Upper lobe of right lung (tissue), 1 donor: ENCODE measurements at regions not wholly inside any gene's neighbourhood (a gene's known extent, or its start where the extent isn't known, plus 50 kb on each side); places are given as distances from the start of the nearest gene placed in this dataset.
A peak's percentile ranks its signal among the peaks of the same experiment; 100 is the strongest.

Experiments
- ATAC-seq: fragments of 200-7000 bp; cut with Tn5 transposase; one replicate; pipeline ENCODE4 v1.9.1; 2020; ENCODE audit warnings: mild to moderate bottlenecking, moderate library complexity
- DNase-seq: peaks from one replicate; pipeline ENCODE4 v3.0.0-alpha.2; 2020
- H3K27ac ChIP-seq: fragments of 200-600 bp; one replicate; pipeline ENCODE4 v1.8.0; 2022
- H3K27me3 ChIP-seq: fragments of 200-600 bp; one replicate; pipeline ENCODE4 v1.8.0; 2022; ENCODE audit warnings: mild to moderate bottlenecking
- H3K36me3 ChIP-seq: fragments of 200-600 bp; one replicate; pipeline ENCODE4 v1.8.0; 2022
- H3K4me1 ChIP-seq: fragments of 200-600 bp; one replicate; pipeline ENCODE4 v1.8.0; 2022
- H3K4me3 ChIP-seq: fragments of 200-600 bp; one replicate; pipeline ENCODE4 v1.8.0; 2022; ENCODE audit warnings: mild to moderate bottlenecking
- H3K9me3 ChIP-seq: fragments of 200-600 bp; one replicate; pipeline ENCODE4 v1.8.0; 2022
- CTCF ChIP-seq: fragments of 200-600 bp; IDR thresholded peaks from one replicate; pipeline ENCODE4 v1.8.0; 2022; ENCODE audit warnings: antibody characterized with exemption
- intact Hi-C: fragments of 100-400 bp; cut with DNase I; formaldehyde crosslinking; loops from one replicate; pipeline ENCODE4 v1.11.0; 2022
- donor health status: DM: no; HTN: yes; CAD: no; lungs with severe emphysema.

- no peaks in the 10 kb centered on the region for H3K36me3 ChIP-seq
- H3K27ac ChIP-seq: no peak overlapping the region
- DNase-seq (peak; percentile 58), ATAC-seq (no peak)
- H3K9me3 ChIP-seq: no peaks in the 10 kb centered on the region
- H3K27me3 ChIP-seq: no peaks in the 10 kb centered on the region
- TF ChIP-seq CTCF: no peak
- intact Hi-C loops: no loop called here
- H3K4me1 ChIP-seq: no peaks in the 10 kb centered on the region
- no peak overlapping the region for H3K4me3 ChIP-seq
These were observed 103.9 kb upstream of the SOX1 start for GRCh38 chr13:111963031-111963430.

- H3K36me3 ChIP-seq: no peaks in the 10 kb centered on the region
- H3K27me3 ChIP-seq: peaks cover 8% of the 10 kb centered on the region
- ATAC-seq (no peak), DNase-seq (no peak)
- no peak for TF ChIP-seq CTCF
- no peaks in the 10 kb centered on the region for H3K4me1 ChIP-seq
- no peaks in the 10 kb centered on the region for H3K9me3 ChIP-seq
- H3K27ac ChIP-seq: no peak overlapping the region
- H3K4me3 ChIP-seq: no peak overlapping the region
- intact Hi-C loops: no loop called here
These were observed 102.4 kb upstream of the SOX1 start for GRCh38 chr13:111964411-111965035.

GRCh38 chr13:111965466-111966214 is 101.3 kb upstream of the SOX1 start:
- Histone ChIP-seq H3K27ac (no peak overlapping the region), H3K36me3 (no peaks in the 10 kb centered on the region), H3K27me3 (peaks cover 20% of the 10 kb centered on the region), H3K9me3 (no peaks in the 10 kb centered on the region), H3K4me3 (no peak overlapping the region), H3K4me1 (no peaks in the 10 kb centered on the region)
- no peak for TF ChIP-seq CTCF
- intact Hi-C loops: no loop called here
- DNase-seq (no peak), ATAC-seq (no peak)

GRCh38 chr13:111966933-111967332 is 100.0 kb upstream of the SOX1 start:
- no peak for TF ChIP-seq CTCF
- intact Hi-C loops: no loop called here
- DNase-seq: no peak
- Histone ChIP-seq H3K9me3 (no peaks in the 10 kb centered on the region), H3K27me3 (peaks cover 33% of the 10 kb centered on the region), H3K36me3 (no peaks in the 10 kb centered on the region), H3K27ac (no peak overlapping the region), H3K4me1 (no peaks in the 10 kb centered on the region), H3K4me3 (no peak overlapping the region)
- no peak for ATAC-seq

- H3K36me3 ChIP-seq: no peaks in the 10 kb centered on the region
- H3K4me3 ChIP-seq: no peak overlapping the region
- H3K27ac ChIP-seq: no peak overlapping the region
- peaks cover 39% of the 10 kb centered on the region for H3K27me3 ChIP-seq
- no peak for TF ChIP-seq CTCF
- intact Hi-C loops: no loop called here
- no peak for DNase-seq
- H3K9me3 ChIP-seq: no peaks in the 10 kb centered on the region
- H3K4me1 ChIP-seq: no peaks in the 10 kb centered on the region
- ATAC-seq: no peak
These were observed 99.3 kb upstream of the SOX1 start for GRCh38 chr13:111967572-111968201.
